ENCODE measurements at regions not wholly inside any gene's neighbourhood (a gene's known extent, or its start where the extent isn't known, plus 50 kb on each side); places are given as distances from the start of the nearest gene placed in this dataset.

DNA sequence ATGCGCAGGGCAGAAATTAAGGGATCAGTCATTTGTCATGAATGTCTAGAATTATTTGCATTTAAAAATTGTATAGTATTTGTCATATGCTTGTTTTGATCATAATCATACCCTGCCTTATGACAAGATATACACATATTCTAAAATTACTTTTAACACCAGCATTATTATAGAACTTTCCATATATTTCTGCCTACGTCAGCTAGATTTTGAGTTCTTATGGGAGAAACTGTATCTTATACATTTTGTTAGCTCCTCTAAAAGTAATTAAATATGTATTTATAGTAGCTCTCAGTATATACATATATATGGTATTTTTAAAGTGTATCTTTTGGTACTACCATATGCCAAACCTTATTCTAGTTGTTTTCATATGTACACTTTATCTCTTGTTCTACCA lies 441.9 kb downstream of the CPS1 start:
- TF ChIP-seq, protein P1, sequence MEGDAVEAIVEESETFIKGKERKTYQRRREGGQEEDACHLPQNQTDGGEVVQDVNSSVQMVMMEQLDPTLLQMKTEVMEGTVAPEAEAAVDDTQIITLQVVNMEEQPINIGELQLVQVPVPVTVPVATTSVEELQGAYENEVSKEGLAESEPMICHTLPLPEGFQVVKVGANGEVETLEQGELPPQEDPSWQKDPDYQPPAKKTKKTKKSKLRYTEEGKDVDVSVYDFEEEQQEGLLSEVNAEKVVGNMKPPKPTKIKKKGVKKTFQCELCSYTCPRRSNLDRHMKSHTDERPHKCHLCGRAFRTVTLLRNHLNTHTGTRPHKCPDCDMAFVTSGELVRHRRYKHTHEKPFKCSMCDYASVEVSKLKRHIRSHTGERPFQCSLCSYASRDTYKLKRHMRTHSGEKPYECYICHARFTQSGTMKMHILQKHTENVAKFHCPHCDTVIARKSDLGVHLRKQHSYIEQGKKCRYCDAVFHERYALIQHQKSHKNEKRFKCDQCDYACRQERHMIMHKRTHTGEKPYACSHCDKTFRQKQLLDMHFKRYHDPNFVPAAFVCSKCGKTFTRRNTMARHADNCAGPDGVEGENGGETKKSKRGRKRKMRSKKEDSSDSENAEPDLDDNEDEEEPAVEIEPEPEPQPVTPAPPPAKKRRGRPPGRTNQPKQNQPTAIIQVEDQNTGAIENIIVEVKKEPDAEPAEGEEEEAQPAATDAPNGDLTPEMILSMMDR (IDR thresholded peaks at IDR 0.05; ENCODE audit: low read depth, low read length, missing input control), result no peak
- TF ChIP-seq GABPA (IDR thresholded peaks at IDR 0.05 in 1 of 2, conservative IDR thresholded peaks at IDR 0.05 in 1 of 2) (no peak), TAF1 (conservative IDR thresholded peaks at IDR 0.05) (no peak), YY1 (IDR thresholded peaks at IDR 0.05) (no peak), SP1 (IDR thresholded peaks at IDR 0.05) (no peak), JUND (IDR thresholded peaks at IDR 0.05) (no peak), EGR1 (IDR thresholded peaks at IDR 0.05; ENCODE audit: low read depth in 2 of 2) (no peak), RAD21 (IDR thresholded peaks at IDR 0.05) (no peak), FOXA1 (IDR thresholded peaks at IDR 0.05) (no peak), RXRA (IDR thresholded peaks at IDR 0.05) (no peak)
- TF ChIP-seq, protein P2, sequence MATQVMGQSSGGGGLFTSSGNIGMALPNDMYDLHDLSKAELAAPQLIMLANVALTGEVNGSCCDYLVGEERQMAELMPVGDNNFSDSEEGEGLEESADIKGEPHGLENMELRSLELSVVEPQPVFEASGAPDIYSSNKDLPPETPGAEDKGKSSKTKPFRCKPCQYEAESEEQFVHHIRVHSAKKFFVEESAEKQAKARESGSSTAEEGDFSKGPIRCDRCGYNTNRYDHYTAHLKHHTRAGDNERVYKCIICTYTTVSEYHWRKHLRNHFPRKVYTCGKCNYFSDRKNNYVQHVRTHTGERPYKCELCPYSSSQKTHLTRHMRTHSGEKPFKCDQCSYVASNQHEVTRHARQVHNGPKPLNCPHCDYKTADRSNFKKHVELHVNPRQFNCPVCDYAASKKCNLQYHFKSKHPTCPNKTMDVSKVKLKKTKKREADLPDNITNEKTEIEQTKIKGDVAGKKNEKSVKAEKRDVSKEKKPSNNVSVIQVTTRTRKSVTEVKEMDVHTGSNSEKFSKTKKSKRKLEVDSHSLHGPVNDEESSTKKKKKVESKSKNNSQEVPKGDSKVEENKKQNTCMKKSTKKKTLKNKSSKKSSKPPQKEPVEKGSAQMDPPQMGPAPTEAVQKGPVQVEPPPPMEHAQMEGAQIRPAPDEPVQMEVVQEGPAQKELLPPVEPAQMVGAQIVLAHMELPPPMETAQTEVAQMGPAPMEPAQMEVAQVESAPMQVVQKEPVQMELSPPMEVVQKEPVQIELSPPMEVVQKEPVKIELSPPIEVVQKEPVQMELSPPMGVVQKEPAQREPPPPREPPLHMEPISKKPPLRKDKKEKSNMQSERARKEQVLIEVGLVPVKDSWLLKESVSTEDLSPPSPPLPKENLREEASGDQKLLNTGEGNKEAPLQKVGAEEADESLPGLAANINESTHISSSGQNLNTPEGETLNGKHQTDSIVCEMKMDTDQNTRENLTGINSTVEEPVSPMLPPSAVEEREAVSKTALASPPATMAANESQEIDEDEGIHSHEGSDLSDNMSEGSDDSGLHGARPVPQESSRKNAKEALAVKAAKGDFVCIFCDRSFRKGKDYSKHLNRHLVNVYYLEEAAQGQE (IDR thresholded peaks at IDR 0.05), result no peak
- TF ChIP-seq, protein P3, sequence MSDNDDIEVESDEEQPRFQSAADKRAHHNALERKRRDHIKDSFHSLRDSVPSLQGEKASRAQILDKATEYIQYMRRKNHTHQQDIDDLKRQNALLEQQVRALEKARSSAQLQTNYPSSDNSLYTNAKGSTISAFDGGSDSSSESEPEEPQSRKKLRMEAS (IDR thresholded peaks at IDR 0.05), result no peak
- TF ChIP-seq, protein P4, sequence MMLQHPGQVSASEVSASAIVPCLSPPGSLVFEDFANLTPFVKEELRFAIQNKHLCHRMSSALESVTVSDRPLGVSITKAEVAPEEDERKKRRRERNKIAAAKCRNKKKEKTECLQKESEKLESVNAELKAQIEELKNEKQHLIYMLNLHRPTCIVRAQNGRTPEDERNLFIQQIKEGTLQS (IDR thresholded peaks at IDR 0.05), result no peak

Measured in liver (tissue), 3 donors.